Gastroesophageal sphincter (tissue), 4 donors: ENCODE measurements at regions not wholly inside any gene's neighbourhood (a gene's known extent, or its start where the extent isn't known, plus 50 kb on each side); places are given as distances from the start of the nearest gene placed in this dataset.

Source experiments
- ATAC-seq: fragments of 150-250 bp; one replicate; pipeline ENCODE4 v1.9.1; 2016; ENCODE audit warnings: mild to moderate bottlenecking, moderate library complexity
- H3K27ac ChIP-seq, 4 donors: fragments of 200-600 bp; sonication (generic) in 3 of 4; 1 replicate in 3 of 4; 2 replicates in 1 of 4; pipeline ENCODE4 v1.5.1; 2016 to 2019
- H3K27me3 ChIP-seq: fragments of 200-600 bp; sonication (generic); one replicate; pipeline ENCODE4 v1.5.1; 2019
- H3K36me3 ChIP-seq, 2 donors: fragments of 200-600 bp; sonication (generic); one replicate each; pipeline ENCODE4 v1.5.1; 2019; ENCODE audit warnings: control low read depth in 1 of 2
- H3K4me1 ChIP-seq, 3 donors: fragments of 200-600 bp; sonication (generic); 1 replicate in 2 of 3; 2 replicates in 1 of 3; pipeline ENCODE4 v1.5.1; 2016 to 2019; ENCODE audit warnings: control low read depth in 2 of 3
- H3K4me3 ChIP-seq, 2 donors: fragments of 200-600 bp; sonication (generic); one replicate each; pipeline ENCODE4 v1.5.1; 2019; ENCODE audit warnings: mild to moderate bottlenecking in 1 of 2, moderate library complexity in 1 of 2
- H3K9me3 ChIP-seq, 3 donors: fragments of 200-600 bp; sonication (generic); one replicate each; pipeline ENCODE4 v1.5.1; 2017 to 2019; ENCODE audit warnings: control low read depth in 2 of 3
- EP300 ChIP-seq: sonication (generic); formaldehyde crosslinking; IDR thresholded peaks from one replicate; pipeline ENCODE4 v1.6.1; 2017; ENCODE audit warnings: antibody characterized with exemption, mild to moderate bottlenecking
- POLR2A ChIP-seq, 2 donors: fragments of 450-650 bp; IDR thresholded peaks; one replicate each; pipeline ENCODE4 v1.6.1; 2017; ENCODE audit warnings: antibody characterized with exemption in 2 of 2, mild to moderate bottlenecking in 2 of 2, moderate library complexity in 1 of 2
- POLR2AphosphoS5 ChIP-seq: sonication (generic); formaldehyde crosslinking; IDR thresholded peaks from one replicate; pipeline ENCODE4 v1.6.1; 2017; ENCODE audit warnings: antibody characterized with exemption
- WGBS, 2 donors: methylation state at CpG; one replicate each; pipeline ENCODE4 v1.1.5; 2018; ENCODE audit warnings: low coverage in 1 of 2; 5-methylcytosine and 5-hydroxymethylcytosine counted together
- TF ChIP-seq, protein P1 (sequence below), 4 experiments: fragments of 200-600 bp in 2 of 4; fragments of 450-650 bp in 2 of 4; sonication (generic) in 1 of 4; IDR thresholded peaks; one replicate each; pipeline ENCODE4 v1.5.1; 2017 to 2019; ENCODE audit warnings: antibody characterized with exemption in 4 of 4, mild to moderate bottlenecking in 2 of 4, moderate library complexity in 2 of 4

DNA sequence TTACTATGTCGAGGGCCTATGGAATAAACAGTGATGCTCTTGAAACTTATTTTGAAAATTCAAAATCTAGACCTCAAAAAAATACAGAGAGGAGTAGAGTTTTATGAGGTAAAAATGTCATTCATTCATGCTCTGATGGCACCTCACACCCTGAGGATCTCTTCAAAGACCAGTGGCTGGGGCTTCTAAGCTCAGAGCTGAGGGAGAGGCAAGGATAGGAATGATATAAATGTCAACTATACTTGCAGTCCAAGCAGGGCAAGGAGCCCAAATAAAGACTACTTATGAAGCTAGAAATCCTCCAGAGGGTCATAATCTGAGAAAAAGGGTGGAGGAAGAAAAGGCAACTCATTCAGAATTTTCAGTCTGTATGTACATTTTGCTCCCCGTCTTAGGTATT is 136.7 kb upstream of the CARMIL1 start:
- TF ChIP-seq POLR2A (IDR thresholded peaks at IDR 0.05) (no peak), EP300 (no peak), POLR2AphosphoS5 (no peak)
- TF ChIP-seq, protein P1, sequence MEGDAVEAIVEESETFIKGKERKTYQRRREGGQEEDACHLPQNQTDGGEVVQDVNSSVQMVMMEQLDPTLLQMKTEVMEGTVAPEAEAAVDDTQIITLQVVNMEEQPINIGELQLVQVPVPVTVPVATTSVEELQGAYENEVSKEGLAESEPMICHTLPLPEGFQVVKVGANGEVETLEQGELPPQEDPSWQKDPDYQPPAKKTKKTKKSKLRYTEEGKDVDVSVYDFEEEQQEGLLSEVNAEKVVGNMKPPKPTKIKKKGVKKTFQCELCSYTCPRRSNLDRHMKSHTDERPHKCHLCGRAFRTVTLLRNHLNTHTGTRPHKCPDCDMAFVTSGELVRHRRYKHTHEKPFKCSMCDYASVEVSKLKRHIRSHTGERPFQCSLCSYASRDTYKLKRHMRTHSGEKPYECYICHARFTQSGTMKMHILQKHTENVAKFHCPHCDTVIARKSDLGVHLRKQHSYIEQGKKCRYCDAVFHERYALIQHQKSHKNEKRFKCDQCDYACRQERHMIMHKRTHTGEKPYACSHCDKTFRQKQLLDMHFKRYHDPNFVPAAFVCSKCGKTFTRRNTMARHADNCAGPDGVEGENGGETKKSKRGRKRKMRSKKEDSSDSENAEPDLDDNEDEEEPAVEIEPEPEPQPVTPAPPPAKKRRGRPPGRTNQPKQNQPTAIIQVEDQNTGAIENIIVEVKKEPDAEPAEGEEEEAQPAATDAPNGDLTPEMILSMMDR (IDR thresholded peaks at IDR 0.05), result no peak
- Histone ChIP-seq H3K4me1 (peaks cover 0 to 14% (median 0%) of the 10 kb centered on the region in 3 donors), H3K4me3 (no peak overlapping the region), H3K27me3 (no peaks in the 10 kb centered on the region), H3K36me3 (no peaks in the 10 kb centered on the region), H3K27ac (no peak overlapping the region), H3K9me3 (no peaks in the 10 kb centered on the region)
- WGBS, 2 donors, result 78 to 89% methylated on average over 2 of the region's 2 CpGs
- ATAC-seq, result no peak

- H3K4me3 ChIP-seq, result no peak overlapping the region
- no peaks in the 10 kb centered on the region for H3K27me3 ChIP-seq
- no peaks in the 10 kb centered on the region for H3K36me3 ChIP-seq
- no peaks in the 10 kb centered on the region for H3K9me3 ChIP-seq
- no peak for ATAC-seq
- H3K27ac ChIP-seq, result no peak overlapping the region
- no peaks in the 10 kb centered on the region for H3K4me1 ChIP-seq
- TF ChIP-seq POLR2AphosphoS5 (no peak), EP300 (no peak), POLR2A (IDR thresholded peaks at IDR 0.05) (no peak)
- TF ChIP-seq, protein P1 (IDR thresholded peaks at IDR 0.05), result no peak
- WGBS, 2 donors, result 88% methylated on average over 1 of the region's 1 CpG; no CpG with 5 or more reads in 1 of the 2 donors
Measured at GRCh38 chr6:25144919-25145318, 134.3 kb upstream of the CARMIL1 start.

DNA sequence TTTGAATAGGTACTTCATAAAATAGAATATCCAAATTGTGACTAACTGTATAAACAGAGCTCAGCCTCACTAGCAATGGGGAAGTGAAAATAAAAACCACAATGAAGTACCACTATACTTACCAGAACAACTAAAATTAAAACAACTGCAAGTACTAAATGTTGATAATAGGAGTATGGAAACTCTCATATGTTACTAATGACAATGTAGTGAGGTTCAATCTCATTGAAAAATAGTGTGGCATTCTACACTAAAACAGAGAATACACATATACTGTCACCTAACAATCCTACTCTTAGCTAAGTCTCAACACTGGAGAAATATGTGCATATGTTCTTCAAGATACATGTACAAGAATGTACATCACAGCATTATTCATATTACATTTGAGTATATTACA is 132.0 kb upstream of the CARMIL1 start:
- H3K4me3 ChIP-seq, result no peak overlapping the region
- no peaks in the 10 kb centered on the region for H3K9me3 ChIP-seq
- TF ChIP-seq POLR2A (IDR thresholded peaks at IDR 0.05), result no peak
- H3K27me3 ChIP-seq, result no peaks in the 10 kb centered on the region
- no peaks in the 10 kb centered on the region for H3K36me3 ChIP-seq
- no peaks in the 10 kb centered on the region for H3K4me1 ChIP-seq
- H3K27ac ChIP-seq, result no peak overlapping the region
- no peak for ATAC-seq

- no peak overlapping the region for H3K4me3 ChIP-seq
- no peaks in the 10 kb centered on the region for H3K4me1 ChIP-seq
- 69 to 88% methylated on average over 1 of the region's 1 CpG for WGBS, 2 donors
- H3K36me3 ChIP-seq, result no peaks in the 10 kb centered on the region
- H3K27ac ChIP-seq, result no peak overlapping the region
- H3K9me3 ChIP-seq, result no peaks in the 10 kb centered on the region
- no peak for ATAC-seq
- TF ChIP-seq, protein P1 (IDR thresholded peaks at IDR 0.05), result no peak
- TF ChIP-seq POLR2A (IDR thresholded peaks at IDR 0.05) (no peak), EP300 (no peak), POLR2AphosphoS5 (no peak)
- no peaks in the 10 kb centered on the region for H3K27me3 ChIP-seq
Measured at GRCh38 chr6:25150031-25150430, 129.1 kb upstream of the CARMIL1 start.

DNA sequence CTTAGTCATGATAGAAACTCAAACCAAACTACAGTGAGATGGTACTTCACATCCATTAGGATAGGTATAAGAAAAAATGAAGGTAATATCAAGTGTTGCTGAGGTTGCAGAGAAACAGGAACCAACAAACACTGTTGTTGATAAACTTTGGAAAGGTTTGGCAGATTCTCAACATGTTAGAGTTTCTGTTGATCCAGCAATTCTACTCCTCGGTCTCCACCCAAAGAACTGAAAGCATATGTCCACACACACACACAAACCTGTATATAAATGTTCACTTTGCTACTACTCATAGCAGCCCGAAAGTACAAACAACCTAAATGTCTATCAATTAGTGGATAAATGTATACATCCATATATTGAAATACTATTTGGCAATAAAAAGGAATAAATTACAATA is 128.3 kb upstream of the CARMIL1 start:
- no peak overlapping the region for H3K27ac ChIP-seq
- no peaks in the 10 kb centered on the region for H3K4me1 ChIP-seq
- H3K27me3 ChIP-seq, result no peaks in the 10 kb centered on the region
- H3K4me3 ChIP-seq, result no peak overlapping the region
- H3K36me3 ChIP-seq, result no peaks in the 10 kb centered on the region
- TF ChIP-seq, protein P1 (IDR thresholded peaks at IDR 0.05), result no peak
- no peak for TF ChIP-seq POLR2AphosphoS5
- TF ChIP-seq POLR2A (IDR thresholded peaks at IDR 0.05), result no peak
- TF ChIP-seq EP300, result no peak
- 72 to 97% methylated on average over 2 of the region's 2 CpGs for WGBS, 2 donors
- no peaks in the 10 kb centered on the region for H3K9me3 ChIP-seq
- ATAC-seq, result no peak

DNA sequence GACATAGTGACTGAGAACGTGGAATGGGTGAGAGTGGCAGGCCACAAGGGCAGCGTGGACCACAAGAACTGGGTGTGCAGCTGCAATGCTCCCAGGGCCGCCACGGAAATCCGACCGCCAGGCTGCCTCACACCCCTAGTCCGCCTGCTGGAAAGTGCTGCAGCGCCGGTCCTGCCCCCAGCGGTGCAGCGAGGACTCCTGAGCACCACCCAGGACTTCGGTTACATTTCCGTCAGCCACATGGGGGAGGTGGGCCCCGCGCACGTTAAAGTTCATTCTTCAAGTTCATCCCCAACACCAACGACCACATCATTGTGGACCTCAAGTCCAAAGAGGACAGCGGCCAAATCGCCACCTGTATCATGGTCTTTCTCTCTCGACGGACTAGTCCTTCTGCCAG is 126.1 kb upstream of the CARMIL1 start:
- WGBS, 2 donors, result 94 to 96% methylated on average over 3 to 17 of the region's 21 CpGs
- no peak overlapping the region for H3K27ac ChIP-seq
- no peak for ATAC-seq
- H3K4me1 ChIP-seq, result no peaks in the 10 kb centered on the region
- TF ChIP-seq, protein P1 (IDR thresholded peaks at IDR 0.05), result no peak
- TF ChIP-seq POLR2A (IDR thresholded peaks at IDR 0.05), result no peak
- TF ChIP-seq POLR2AphosphoS5, result no peak
- no peak for TF ChIP-seq EP300
- H3K27me3 ChIP-seq, result no peaks in the 10 kb centered on the region
- H3K4me3 ChIP-seq, result no peak overlapping the region
- H3K36me3 ChIP-seq, result no peaks in the 10 kb centered on the region
- peaks cover 0 to 6% (median 0%) of the 10 kb centered on the region in 3 donors for H3K9me3 ChIP-seq
